ENCODE measurements at regions not wholly inside any gene's neighbourhood (a gene's known extent, or its start where the extent isn't known, plus 50 kb on each side); places are given as distances from the start of the nearest gene placed in this dataset.

DNA sequence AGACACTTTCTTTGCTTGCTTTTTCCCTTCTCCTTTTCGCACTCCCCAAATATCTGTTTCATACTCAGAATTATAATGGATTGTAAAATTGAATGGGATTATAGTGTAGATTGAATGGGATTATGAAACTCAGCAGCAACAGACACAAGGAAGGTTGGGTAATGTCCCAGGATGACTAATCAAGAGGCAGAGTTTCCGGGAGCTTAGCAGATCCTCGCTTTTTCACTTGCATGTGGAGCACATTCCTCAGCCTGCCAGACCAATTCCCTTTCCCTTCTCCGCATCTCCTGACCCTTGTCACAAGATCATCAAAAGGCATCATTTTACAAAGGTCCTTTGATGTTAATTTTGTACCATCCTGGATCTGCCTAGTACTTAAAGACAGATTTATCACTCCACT, 55.1 kb upstream of the SLC1A1 start:
- H3K27me3 ChIP-seq: no peaks in the 10 kb centered on the region
- intact Hi-C loops (cut with DNase I): no loop called here
- H3K9me3 ChIP-seq: no peaks in the 10 kb centered on the region
- TF ChIP-seq POLR2AphosphoS5 (IDR thresholded peaks at IDR 0.05): no peak
- no peak for TF ChIP-seq EP300 (IDR thresholded peaks at IDR 0.05)
- TF ChIP-seq CTCF (IDR thresholded peaks at IDR 0.05): no peak
- TF ChIP-seq POLR2A (IDR thresholded peaks at IDR 0.05): no peak
- no peaks in the 10 kb centered on the region for H3K4me1 ChIP-seq
- no peak overlapping the region for H3K4me3 ChIP-seq
- DNase-seq: no peak
- WGBS, 2 donors: 90 to 91% methylated on average over 4 of the region's 4 CpGs
- no peak overlapping the region for H3K27ac ChIP-seq
- no peaks in the 10 kb centered on the region for H3K36me3 ChIP-seq

- no peak overlapping the region for H3K4me3 ChIP-seq
- no peaks in the 10 kb centered on the region for H3K9me3 ChIP-seq
- intact Hi-C loops (cut with DNase I): no loop called here
- H3K27ac ChIP-seq: no peak overlapping the region
- H3K27me3 ChIP-seq: no peaks in the 10 kb centered on the region
- H3K4me1 ChIP-seq: no peaks in the 10 kb centered on the region
- TF ChIP-seq CTCF (IDR thresholded peaks at IDR 0.05) (no peak), EP300 (IDR thresholded peaks at IDR 0.05) (no peak)
- whole genome bisulfite sequencing, 2 donors: 74 to 90% methylated on average over 4 of the region's 4 CpGs
- H3K36me3 ChIP-seq: no peaks in the 10 kb centered on the region
- no peak for DNase-seq
Measured at GRCh38 chr9:4433379-4433778, 56.9 kb upstream of the SLC1A1 start.

GRCh38 chr9:4430432-4431261, 59.6 kb upstream of the SLC1A1 start:
- 47 to 67% methylated on average over 3 of the region's 3 CpGs for WGBS, 2 donors
- TF ChIP-seq POLR2AphosphoS5 (IDR thresholded peaks at IDR 0.05): no peak
- TF ChIP-seq EP300 (IDR thresholded peaks at IDR 0.05): no peak
- no peak for TF ChIP-seq POLR2A (IDR thresholded peaks at IDR 0.05)
- no peak for TF ChIP-seq CTCF (IDR thresholded peaks at IDR 0.05)
- Histone ChIP-seq H3K36me3 (no peaks in the 10 kb centered on the region), H3K9me3 (no peaks in the 10 kb centered on the region), H3K4me3 (no peak overlapping the region), H3K27me3 (no peaks in the 10 kb centered on the region), H3K4me1 (no peaks in the 10 kb centered on the region), H3K27ac (no peak overlapping the region)
- intact Hi-C loops (cut with DNase I): no loop called here
- DNase-seq: no peak

DNA sequence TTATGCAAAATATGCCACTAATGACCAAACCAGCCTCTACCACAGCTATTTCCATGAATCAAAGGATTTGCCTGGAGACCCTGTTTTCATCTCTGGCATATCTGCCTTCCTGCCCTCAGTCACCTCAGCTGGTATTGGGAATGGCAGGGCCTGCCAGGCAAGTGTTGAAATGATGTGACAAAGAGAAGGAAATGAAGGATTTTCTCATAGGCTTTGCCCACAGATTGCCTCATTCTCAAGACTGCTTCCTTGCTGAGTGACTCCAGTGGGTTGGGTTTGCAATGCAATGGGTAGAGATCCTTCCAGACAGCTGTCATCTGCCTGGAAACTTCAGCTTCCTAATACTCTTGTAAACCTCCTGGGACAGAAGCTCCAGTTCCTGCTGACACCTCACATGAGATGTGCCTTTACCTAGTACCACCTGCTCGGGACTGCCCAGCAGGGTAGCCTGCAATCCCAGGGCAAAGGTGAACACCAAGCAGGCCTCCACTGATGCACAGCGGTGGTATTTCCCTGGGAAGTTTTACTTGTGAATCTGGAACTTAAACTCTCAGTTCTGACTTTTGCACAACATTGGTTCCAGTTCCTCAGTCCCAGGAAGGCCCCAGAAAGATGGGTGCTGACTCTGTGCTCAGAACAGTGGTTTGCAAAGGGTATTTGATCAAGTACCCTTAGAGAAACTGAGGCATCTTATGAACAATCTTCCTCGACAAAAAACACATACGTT, 64.8 kb upstream of the SLC1A1 start:
- no peak for DNase-seq
- Histone ChIP-seq H3K36me3 (no peaks in the 10 kb centered on the region), H3K27ac (no peak overlapping the region), H3K4me3 (no peak overlapping the region), H3K9me3 (no peaks in the 10 kb centered on the region), H3K4me1 (no peaks in the 10 kb centered on the region), H3K27me3 (no peaks in the 10 kb centered on the region)
- intact Hi-C loops (cut with DNase I): no loop called here
- TF ChIP-seq EP300 (IDR thresholded peaks at IDR 0.05) (no peak), CTCF (IDR thresholded peaks at IDR 0.05) (no peak), POLR2A (IDR thresholded peaks at IDR 0.05) (no peak), POLR2AphosphoS5 (IDR thresholded peaks at IDR 0.05) (no peak)
- 87 to 92% methylated on average over 4 of the region's 4 CpGs for WGBS, 2 donors
